HUES64 (cell line): ENCODE measurements at regions not wholly inside any gene's neighbourhood (a gene's known extent, or its start where the extent isn't known, plus 50 kb on each side); places are given as distances from the start of the nearest gene placed in this dataset.
"Not testable (repeated sequence)": the region's sequence is repeated elsewhere in the genome, so short reads cannot be mapped to it uniquely, and the experiment has no call there.

Experiments used
- H3K27ac ChIP-seq: 2 replicates; pipeline ENCODE4 v1.7.0; 2013; ENCODE audit warnings: low read depth, low read length, inconsistent platforms
- H3K27me3 ChIP-seq: 2 replicates; pipeline ENCODE4 v1.6.1; 2013; ENCODE audit warnings: mild to moderate bottlenecking, low read length; ENCODE audit not compliant: insufficient read depth
- H3K36me3 ChIP-seq: 2 replicates; pipeline ENCODE4 v1.6.1; 2013; ENCODE audit warnings: mild to moderate bottlenecking, low read length; ENCODE audit not compliant: insufficient read depth
- H3K4me1 ChIP-seq: 2 replicates; pipeline ENCODE4 v1.6.1; 2013; ENCODE audit warnings: mild to moderate bottlenecking, low read length, moderate library complexity; ENCODE audit not compliant: insufficient read depth
- H3K4me3 ChIP-seq: 2 replicates; pipeline ENCODE4 v1.5.1; 2013; ENCODE audit warnings: mild to moderate bottlenecking, low read length, moderate library complexity
- H3K9ac ChIP-seq: 2 replicates; pipeline ENCODE4 v1.6.1; 2013; ENCODE audit warnings: mild to moderate bottlenecking, low read depth, low read length
- H3K9me3 ChIP-seq: 2 replicates; pipeline ENCODE4 v1.6.1; 2013; ENCODE audit warnings: low read depth, low read length; ENCODE audit not compliant: insufficient read depth
- WGBS: fragments of 150-250, 120-280 bp; methylation state at CpG from one replicate; pipeline ENCODE4 v1.1.7; 2013; ENCODE audit warnings: missing lambda C conversion rate; 5-methylcytosine and 5-hydroxymethylcytosine counted together

DNA sequence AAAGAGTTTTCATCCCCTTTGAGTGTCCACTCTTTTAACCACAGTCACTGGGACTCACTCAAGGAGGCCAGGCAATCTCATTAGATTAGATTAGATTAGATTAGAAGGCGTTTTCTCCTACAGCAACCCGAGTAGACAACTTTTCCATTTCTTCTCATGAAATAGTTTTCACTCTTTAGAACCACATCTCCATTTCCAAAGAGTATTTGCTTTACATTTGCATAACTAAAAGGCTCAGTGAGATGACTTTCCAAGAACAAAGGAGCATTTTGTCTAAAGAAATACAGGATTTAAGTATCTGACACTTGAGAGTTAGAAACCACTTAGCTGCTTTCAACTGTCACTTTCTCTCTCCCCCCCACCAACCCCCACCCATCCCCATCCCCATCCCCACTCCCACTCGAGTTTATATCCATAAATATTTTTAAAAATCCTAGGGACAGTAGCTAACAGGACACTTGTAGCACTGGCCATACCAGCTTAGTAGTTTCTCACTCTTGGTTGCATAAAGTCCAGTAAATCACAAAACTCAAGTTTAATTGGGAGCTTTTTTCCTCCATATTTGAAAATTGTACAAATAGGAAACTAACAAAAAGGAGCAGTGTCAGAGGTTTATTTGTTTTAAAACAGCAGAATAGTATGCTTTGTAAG is 2202.9 kb upstream of the WWC1 start:
- Histone ChIP-seq H3K4me1 (peaks cover 41% of the 10 kb centered on the region), H3K9me3 (peaks cover 3% of the 10 kb centered on the region; the same call in 1 of the 2 replicates), H3K36me3 (no peaks in the 10 kb centered on the region), H3K9ac (no peak overlapping the region), H3K27ac (peak overlapping the region; percentile 49; the same call in 1 of the 2 replicates), H3K27me3 (no peaks in the 10 kb centered on the region), H3K4me3 (no peak overlapping the region)
- 0% methylated on average over 3 of the region's 3 CpGs for WGBS

- WGBS, result 100% methylated on average over 1 of the region's 1 CpG
- no peak overlapping the region for H3K4me3 ChIP-seq
- no peaks in the 10 kb centered on the region for H3K36me3 ChIP-seq
- H3K9ac ChIP-seq, result no peak overlapping the region
- H3K4me1 ChIP-seq, result peaks cover 24% of the 10 kb centered on the region
- peaks cover 9% of the 10 kb centered on the region; the same call in 1 of the 2 replicates for H3K9me3 ChIP-seq
- H3K27ac ChIP-seq, result no peak overlapping the region
- no peaks in the 10 kb centered on the region for H3K27me3 ChIP-seq
Observed at GRCh38 chr5:166091931-166092330, 2199.5 kb upstream of the WWC1 start.

GRCh38 chr5:166093312-166093711 is 2198.1 kb upstream of the WWC1 start:
- H3K27me3 ChIP-seq, result no peaks in the 10 kb centered on the region
- no peak overlapping the region for H3K27ac ChIP-seq
- H3K4me1 ChIP-seq, result peaks cover 14% of the 10 kb centered on the region
- H3K4me3 ChIP-seq, result no peak overlapping the region
- 97% methylated on average over 4 of the region's 4 CpGs for WGBS
- H3K9me3 ChIP-seq, result peaks cover 9% of the 10 kb centered on the region; the same call in 1 of the 2 replicates
- H3K9ac ChIP-seq, result no peak overlapping the region
- H3K36me3 ChIP-seq, result no peaks in the 10 kb centered on the region

GRCh38 chr5:166102947-166103346 is 2188.5 kb upstream of the WWC1 start:
- no peaks in the 10 kb centered on the region for H3K27me3 ChIP-seq
- no peaks in the 10 kb centered on the region for H3K4me1 ChIP-seq
- H3K4me3 ChIP-seq, result no peak overlapping the region
- WGBS, result 96% methylated on average over 10 of the region's 10 CpGs
- H3K9ac ChIP-seq, result no peak overlapping the region
- H3K27ac ChIP-seq, result no peak overlapping the region
- no peaks in the 10 kb centered on the region for H3K36me3 ChIP-seq
- peaks cover 16% of the 10 kb centered on the region for H3K9me3 ChIP-seq

DNA sequence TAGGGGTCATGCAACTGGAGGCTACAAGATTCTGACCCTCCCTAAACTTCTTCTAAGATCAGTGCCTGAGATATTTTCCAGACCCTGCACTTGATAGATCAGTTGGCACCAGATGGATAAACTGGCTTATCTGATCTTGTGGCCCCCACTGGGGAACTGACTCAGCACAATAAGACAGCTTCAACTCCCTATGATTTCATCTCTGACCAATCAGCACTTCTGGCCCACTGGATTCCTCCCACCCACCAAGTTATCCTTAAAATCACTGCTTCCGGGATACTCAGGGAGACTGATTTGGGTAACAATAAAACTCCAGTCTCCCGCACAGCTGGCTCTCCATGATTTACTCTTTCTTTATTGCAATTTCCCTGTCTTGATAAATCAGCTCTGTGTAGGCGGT is 2180.4 kb upstream of the WWC1 start:
- no peak overlapping the region for H3K4me3 ChIP-seq
- H3K9me3 ChIP-seq, result no peaks in the 10 kb centered on the region
- H3K4me1 ChIP-seq, result no peaks in the 10 kb centered on the region
- no peaks in the 10 kb centered on the region for H3K36me3 ChIP-seq
- WGBS, result 87% methylated on average over 2 of the region's 3 CpGs
- H3K27me3 ChIP-seq, result no peaks in the 10 kb centered on the region
- no peak overlapping the region for H3K27ac ChIP-seq
- no peak overlapping the region for H3K9ac ChIP-seq

DNA sequence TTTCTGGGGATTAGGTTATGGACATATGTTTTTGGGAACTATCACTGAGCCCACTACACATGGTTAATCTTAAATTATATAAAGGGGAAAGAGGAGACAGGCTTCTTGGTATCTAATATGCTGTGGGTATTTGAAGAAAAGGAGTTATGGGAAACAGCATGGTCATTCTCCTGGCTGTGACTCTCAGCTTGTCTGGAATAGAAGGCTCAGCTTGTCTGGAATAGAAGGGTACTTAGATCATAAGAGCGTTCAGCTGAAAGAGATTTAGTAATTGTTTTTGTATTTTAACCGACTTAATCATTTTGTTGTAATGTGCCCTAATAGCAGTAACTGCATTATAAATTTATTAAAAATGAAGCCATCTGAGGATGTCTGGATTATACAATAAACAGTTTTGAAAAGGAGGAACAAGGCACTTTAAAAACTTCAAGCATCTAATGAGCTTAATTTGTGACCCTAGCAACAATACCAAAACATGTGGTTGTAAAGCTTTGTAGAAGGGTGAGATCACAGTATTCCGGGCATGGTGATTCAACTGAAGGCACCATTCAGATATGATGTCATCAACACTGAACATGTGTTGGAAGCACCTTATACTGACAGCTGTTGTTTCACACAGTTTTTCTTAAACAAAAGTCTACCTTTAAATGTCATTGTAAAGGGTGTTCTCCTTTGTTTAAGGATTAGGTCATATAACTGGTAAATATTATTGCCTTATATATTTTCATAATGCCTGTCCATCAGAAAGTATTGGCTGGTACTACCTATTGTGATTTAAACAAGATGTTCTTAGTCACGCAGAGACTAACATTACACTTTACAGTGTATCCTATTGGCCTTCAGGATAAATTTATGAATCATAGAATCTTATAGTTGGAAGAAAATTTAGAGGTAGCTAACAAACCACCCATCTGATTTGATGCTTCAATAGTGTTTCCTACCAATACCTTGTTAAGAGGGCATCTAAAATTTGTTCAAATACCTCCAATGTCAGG is 2174.1 kb upstream of the WWC1 start:
- Histone ChIP-seq H3K4me1 (no peaks in the 10 kb centered on the region), H3K4me3 (no peak overlapping the region), H3K36me3 (no peaks in the 10 kb centered on the region), H3K27me3 (no peaks in the 10 kb centered on the region), H3K9me3 (no peaks in the 10 kb centered on the region), H3K9ac (no peak overlapping the region), H3K27ac (no peak overlapping the region)
- WGBS, result 100% methylated on average over 3 of the region's 4 CpGs

DNA sequence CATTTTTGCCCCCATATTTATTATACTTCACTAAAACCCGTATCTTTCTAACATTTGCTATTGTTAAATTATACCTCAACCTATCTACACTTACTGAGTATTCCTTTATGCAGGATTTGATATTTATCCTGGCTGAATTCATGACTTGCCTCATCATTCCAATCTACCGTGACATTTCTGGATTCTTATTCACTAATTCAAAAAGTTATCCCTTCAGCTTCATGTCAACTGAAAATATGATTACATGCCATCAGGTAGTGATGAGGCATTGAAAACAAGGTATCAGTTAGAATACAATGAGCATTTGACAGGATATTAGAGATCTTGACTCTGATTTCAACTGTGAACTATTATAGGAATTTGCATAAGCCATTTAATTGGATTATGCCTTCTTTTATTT is 2171.9 kb upstream of the WWC1 start:
- no peak overlapping the region for H3K4me3 ChIP-seq
- no peaks in the 10 kb centered on the region for H3K9me3 ChIP-seq
- H3K36me3 ChIP-seq, result no peaks in the 10 kb centered on the region
- no peaks in the 10 kb centered on the region for H3K27me3 ChIP-seq
- WGBS, result 100% methylated on average over 2 of the region's 2 CpGs
- H3K4me1 ChIP-seq, result no peaks in the 10 kb centered on the region
- no peak overlapping the region for H3K9ac ChIP-seq
- H3K27ac ChIP-seq, result no peak overlapping the region

DNA sequence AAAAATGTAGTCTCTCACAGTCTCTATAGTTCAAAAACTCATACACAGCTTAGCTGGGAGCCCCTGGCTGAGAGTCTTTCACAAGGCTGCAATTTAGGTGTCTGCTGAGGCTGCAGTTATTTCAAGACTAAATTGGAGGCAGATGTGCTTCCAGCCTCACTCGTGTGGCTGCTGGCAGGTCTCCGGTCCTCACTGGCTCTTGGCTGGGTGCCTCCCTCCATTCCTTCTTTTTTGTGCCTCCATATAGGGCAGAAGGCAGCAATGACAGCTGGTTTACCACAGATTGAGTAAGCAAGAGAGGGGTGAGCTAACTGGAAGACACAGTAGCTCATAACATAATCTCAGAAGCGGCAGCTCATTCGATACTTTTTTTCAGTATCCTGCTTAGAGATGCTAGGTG is 2167.7 kb upstream of the WWC1 start:
- Histone ChIP-seq H3K36me3 (no peaks in the 10 kb centered on the region), H3K9ac (no peak overlapping the region), H3K9me3 (peaks cover 7% of the 10 kb centered on the region), H3K27me3 (no peaks in the 10 kb centered on the region), H3K4me3 (no peak overlapping the region), H3K27ac (no peak overlapping the region), H3K4me1 (no peaks in the 10 kb centered on the region)
- WGBS, result 93% methylated on average over 4 of the region's 4 CpGs

DNA sequence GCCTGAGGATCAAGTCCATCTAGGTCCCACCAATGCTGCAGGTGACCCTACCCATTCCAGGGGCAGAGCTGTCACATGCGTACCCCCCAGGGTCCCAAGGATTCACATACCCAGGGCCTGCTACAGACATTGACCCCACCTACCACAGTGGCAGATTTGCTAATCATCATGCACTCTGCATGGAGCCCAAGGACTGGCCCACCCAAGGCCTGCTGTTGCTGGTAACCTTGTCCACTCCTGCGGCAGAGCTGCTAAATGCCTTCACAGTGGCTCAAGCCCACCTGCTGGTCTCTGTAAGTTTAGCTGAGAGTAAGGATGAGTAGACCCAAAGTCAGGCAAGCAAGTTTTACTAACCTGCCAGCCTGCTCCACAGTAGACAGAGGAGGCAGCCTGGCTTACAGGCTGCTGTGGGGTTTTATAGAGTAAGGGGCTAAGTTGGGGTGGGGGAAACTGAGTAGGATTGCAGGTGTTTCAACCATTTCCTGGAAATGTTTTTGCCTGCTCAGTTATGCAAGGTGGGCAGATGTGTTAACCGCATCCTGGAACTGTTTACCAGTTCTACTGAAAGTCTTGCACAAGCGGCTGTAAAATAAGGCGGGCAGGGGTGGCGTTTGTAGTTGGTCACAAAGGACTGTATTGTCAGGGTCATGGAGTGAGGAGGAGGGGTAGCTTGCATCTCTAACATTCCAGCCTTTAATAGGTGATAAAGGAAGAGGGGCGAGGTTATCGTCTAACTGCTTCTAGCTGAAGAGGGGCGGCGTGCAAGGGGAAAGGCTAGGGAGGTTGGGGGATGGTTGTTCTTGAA is 2163.5 kb upstream of the WWC1 start:
- H3K27ac ChIP-seq, result no peak overlapping the region
- H3K4me1 ChIP-seq, result no peaks in the 10 kb centered on the region
- no peaks in the 10 kb centered on the region for H3K36me3 ChIP-seq
- no peak overlapping the region for H3K9ac ChIP-seq
- no peaks in the 10 kb centered on the region for H3K27me3 ChIP-seq
- no peak overlapping the region for H3K4me3 ChIP-seq
- WGBS, result 92% methylated on average over 10 of the region's 10 CpGs
- peaks cover 7% of the 10 kb centered on the region for H3K9me3 ChIP-seq

GRCh38 chr5:166145107-166145506 is 2146.3 kb upstream of the WWC1 start:
- not testable (repeated sequence) for H3K27ac ChIP-seq, H3K9me3 ChIP-seq, H3K27me3 ChIP-seq, H3K36me3 ChIP-seq, H3K4me3 ChIP-seq, H3K4me1 ChIP-seq, H3K9ac ChIP-seq
- 84% methylated on average over 16 of the region's 17 CpGs for WGBS
